ENCODE measurements at regions not wholly inside any gene's neighbourhood (a gene's known extent, or its start where the extent isn't known, plus 50 kb on each side); places are given as distances from the start of the nearest gene placed in this dataset.

DNA sequence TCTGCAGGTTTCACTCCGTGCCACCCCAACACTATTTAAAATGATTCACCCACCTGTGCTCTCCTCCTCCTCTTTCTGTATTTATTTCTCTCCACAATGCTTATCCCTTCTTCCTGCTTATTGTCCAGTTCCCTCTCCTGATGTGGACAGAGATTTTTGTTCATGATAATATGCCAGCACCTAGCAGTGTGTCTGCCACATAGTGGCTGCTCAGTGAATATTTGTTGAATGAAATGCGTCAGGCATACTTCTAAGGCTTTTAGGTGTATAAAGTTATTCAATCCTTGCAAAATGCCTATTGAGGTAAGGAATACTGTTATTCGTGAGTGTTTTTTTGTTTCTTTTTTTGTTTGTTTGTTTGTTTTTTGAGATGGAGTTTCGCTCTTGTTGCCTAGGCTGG lies 67.5 kb upstream of the MME start:
- TF ChIP-seq CTCF (IDR thresholded peaks at IDR 0.05 in 8 of 11, conservative IDR thresholded peaks at IDR 0.05 in 3 of 11) (no peak), POLR2A (IDR thresholded peaks at IDR 0.05) (no peak), POLR2AphosphoS5 (IDR thresholded peaks at IDR 0.05) (no peak)

Data from spleen (tissue), 7 donors.